Neural progenitor cell (in vitro differentiated cells): ENCODE measurements at regions not wholly inside any gene's neighbourhood (a gene's known extent, or its start where the extent isn't known, plus 50 kb on each side); places are given as distances from the start of the nearest gene placed in this dataset.

ENCODE experiments used
- DNase-seq: peaks from one replicate; pipeline ENCODE4 v3.0.0-alpha.2; 2016; ENCODE audit warnings: low spot score
- H2AFZ ChIP-seq: fragments of 200-600 bp; sonication (generic); replicated peaks from 2 replicates; pipeline ENCODE4 v1.6.1; 2016; ENCODE audit warnings: antibody characterized with exemption
- H3F3A ChIP-seq: fragments of 200-600 bp; sonication (generic); 2 replicates; pipeline ENCODE4 v1.6.1; 2016; ENCODE audit warnings: antibody characterized with exemption, low read depth
- H3K27ac ChIP-seq: fragments of 200-600 bp; sonication (generic); 2 replicates; pipeline ENCODE4 v1.5.1; 2016; ENCODE audit warnings: mild to moderate bottlenecking
- H3K27me3 ChIP-seq: fragments of 200-600 bp; sonication (generic); 2 replicates; pipeline ENCODE4 v1.6.1; 2016; ENCODE audit warnings: mild to moderate bottlenecking, moderate library complexity
- H3K36me3 ChIP-seq: fragments of 200-600 bp; sonication (generic); 2 replicates; pipeline ENCODE4 v1.5.1; 2016
- H3K4me1 ChIP-seq: fragments of 200-600 bp; sonication (generic); 2 replicates; pipeline ENCODE4 v1.6.1; 2016; ENCODE audit warnings: mixed run types
- H3K4me2 ChIP-seq: fragments of 200-600 bp; sonication (generic); 2 replicates; pipeline ENCODE4 v1.6.1; 2016
- H3K4me3 ChIP-seq: fragments of 200-600 bp; sonication (generic); 2 replicates; pipeline ENCODE4 v1.5.1; 2016
- H3K79me2 ChIP-seq: fragments of 200-600 bp; sonication (generic); 2 replicates; pipeline ENCODE4 v1.6.1; 2016; ENCODE audit warnings: low read depth
- H3K9ac ChIP-seq: fragments of 200-600 bp; sonication (generic); 2 replicates; pipeline ENCODE4 v1.6.1; 2016
- H3K9me3 ChIP-seq: fragments of 200-600 bp; sonication (generic); 2 replicates; pipeline ENCODE4 v1.5.1; 2016; ENCODE audit warnings: low read depth
- H4K20me1 ChIP-seq: fragments of 200-600 bp; sonication (generic); 2 replicates; pipeline ENCODE4 v1.6.1; 2016; ENCODE audit warnings: low read depth
- H3K27ac Mint-ChIP-seq: 3 replicates; pipeline ENCODE4 v1.8.0; 2021; ENCODE audit warnings: mixed read lengths
- H3K27me3 Mint-ChIP-seq: 2 replicates; pipeline ENCODE4 v1.8.0; 2022; ENCODE audit warnings: low read depth, mild to moderate bottlenecking, inconsistent platforms, moderate library complexity, mixed read lengths; ENCODE audit not compliant: insufficient read depth
- H3K36me3 Mint-ChIP-seq: 3 replicates; pipeline ENCODE4 v1.8.0; 2021; ENCODE audit warnings: mixed read lengths
- H3K4me1 Mint-ChIP-seq: 3 replicates; pipeline ENCODE4 v1.8.0; 2021; ENCODE audit warnings: mixed read lengths
- H3K4me3 Mint-ChIP-seq: 3 replicates; pipeline ENCODE4 v1.8.0; 2021; ENCODE audit warnings: mild to moderate bottlenecking, moderate library complexity, mixed read lengths
- H3K9me3 Mint-ChIP-seq: 3 replicates; pipeline ENCODE4 v1.8.0; 2020; ENCODE audit warnings: mixed read lengths
- EZH2 ChIP-seq: fragments of 200-600 bp; sonication (generic); IDR thresholded peaks from 2 replicates; pipeline ENCODE4 v1.6.1; 2017; ENCODE audit warnings: antibody characterized with exemption, mild to moderate bottlenecking, moderate library complexity
- EZH2phosphoT487 ChIP-seq: fragments of 200-600 bp; sonication (generic); IDR thresholded peaks from 2 replicates; pipeline ENCODE4 v1.6.1; 2017; ENCODE audit warnings: antibody characterized with exemption
- TF ChIP-seq, protein P1 (sequence below): fragments of 200-600 bp; sonication (generic); IDR thresholded peaks from 2 replicates; pipeline ENCODE4 v1.5.1; 2017; ENCODE audit warnings: antibody characterized with exemption, mild to moderate bottlenecking

- peaks cover 6% of the 10 kb centered on the region for H3K27me3 Mint-ChIP-seq
- Histone ChIP-seq H3K79me2 (no peaks in the 10 kb centered on the region), H4K20me1 (no peaks in the 10 kb centered on the region), H2AFZ (no peak overlapping the region), H3K9ac (no peak overlapping the region), H3K4me3 (no peak overlapping the region), H3K4me1 (peaks cover 18% of the 10 kb centered on the region), H3K36me3 (no peaks in the 10 kb centered on the region), H3K27me3 (no peaks in the 10 kb centered on the region), H3F3A (peaks cover 10% of the 10 kb centered on the region), H3K4me2 (no peak overlapping the region), H3K9me3 (no peaks in the 10 kb centered on the region), H3K27ac (no peak overlapping the region)
- no peaks in the 10 kb centered on the region for H3K9me3 Mint-ChIP-seq
- no peak overlapping the region for H3K27ac Mint-ChIP-seq
- no peaks in the 10 kb centered on the region for H3K36me3 Mint-ChIP-seq
- TF ChIP-seq, protein P1, sequence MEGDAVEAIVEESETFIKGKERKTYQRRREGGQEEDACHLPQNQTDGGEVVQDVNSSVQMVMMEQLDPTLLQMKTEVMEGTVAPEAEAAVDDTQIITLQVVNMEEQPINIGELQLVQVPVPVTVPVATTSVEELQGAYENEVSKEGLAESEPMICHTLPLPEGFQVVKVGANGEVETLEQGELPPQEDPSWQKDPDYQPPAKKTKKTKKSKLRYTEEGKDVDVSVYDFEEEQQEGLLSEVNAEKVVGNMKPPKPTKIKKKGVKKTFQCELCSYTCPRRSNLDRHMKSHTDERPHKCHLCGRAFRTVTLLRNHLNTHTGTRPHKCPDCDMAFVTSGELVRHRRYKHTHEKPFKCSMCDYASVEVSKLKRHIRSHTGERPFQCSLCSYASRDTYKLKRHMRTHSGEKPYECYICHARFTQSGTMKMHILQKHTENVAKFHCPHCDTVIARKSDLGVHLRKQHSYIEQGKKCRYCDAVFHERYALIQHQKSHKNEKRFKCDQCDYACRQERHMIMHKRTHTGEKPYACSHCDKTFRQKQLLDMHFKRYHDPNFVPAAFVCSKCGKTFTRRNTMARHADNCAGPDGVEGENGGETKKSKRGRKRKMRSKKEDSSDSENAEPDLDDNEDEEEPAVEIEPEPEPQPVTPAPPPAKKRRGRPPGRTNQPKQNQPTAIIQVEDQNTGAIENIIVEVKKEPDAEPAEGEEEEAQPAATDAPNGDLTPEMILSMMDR, result no peak
- TF ChIP-seq EZH2phosphoT487 (no peak), EZH2 (no peak)
- no peak for DNase-seq
- no peak overlapping the region for H3K4me3 Mint-ChIP-seq
- peaks cover 18% of the 10 kb centered on the region for H3K4me1 Mint-ChIP-seq
Measured at GRCh38 chr9:134971196-134971595, 53.5 kb upstream of the FCN1 start.

- no peaks in the 10 kb centered on the region for H3K79me2 ChIP-seq
- Mint-ChIP-seq H3K27ac (no peak overlapping the region), H3K4me3 (no peak overlapping the region), H3K27me3 (peaks cover 6% of the 10 kb centered on the region), H3K36me3 (no peaks in the 10 kb centered on the region), H3K4me1 (peaks cover 16% of the 10 kb centered on the region), H3K9me3 (no peaks in the 10 kb centered on the region)
- H2AFZ ChIP-seq, result no peak overlapping the region
- DNase-seq, result no peak
- H3K27me3 ChIP-seq, result no peaks in the 10 kb centered on the region
- H3K27ac ChIP-seq, result no peak overlapping the region
- no peaks in the 10 kb centered on the region for H3K36me3 ChIP-seq
- H3F3A ChIP-seq, result peaks cover 10% of the 10 kb centered on the region
- TF ChIP-seq, protein P1, result no peak
- no peak for TF ChIP-seq EZH2
- TF ChIP-seq EZH2phosphoT487, result no peak
- H4K20me1 ChIP-seq, result no peaks in the 10 kb centered on the region
- H3K4me1 ChIP-seq, result peaks cover 18% of the 10 kb centered on the region
- H3K9ac ChIP-seq, result no peak overlapping the region
- no peak overlapping the region for H3K4me2 ChIP-seq
- no peak overlapping the region for H3K4me3 ChIP-seq
- H3K9me3 ChIP-seq, result no peaks in the 10 kb centered on the region
Measured at GRCh38 chr9:134971696-134972095, 54.0 kb upstream of the FCN1 start.

DNA sequence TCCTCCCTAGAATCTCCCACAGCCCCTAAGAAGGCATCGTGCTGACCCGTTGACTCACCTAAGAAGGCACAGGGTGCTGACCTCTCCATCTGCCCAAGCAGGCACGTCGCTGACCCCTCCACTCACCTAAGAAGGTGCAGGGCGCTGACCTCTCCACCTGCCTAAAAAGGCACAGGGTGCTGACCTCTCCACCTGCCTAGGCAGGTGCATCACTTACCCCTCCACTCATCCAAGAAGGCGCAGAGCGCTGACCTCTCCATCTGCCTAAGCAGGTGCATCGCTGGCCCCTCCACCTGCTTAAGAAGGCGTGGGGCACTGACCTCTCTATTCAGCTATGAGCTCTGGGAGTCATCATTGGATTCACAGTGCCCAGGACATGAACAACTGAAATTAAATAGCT is 54.4 kb upstream of the FCN1 start:
- no peaks in the 10 kb centered on the region for H3K27me3 ChIP-seq
- no peak overlapping the region for H3K4me3 ChIP-seq
- H3K79me2 ChIP-seq, result no peaks in the 10 kb centered on the region
- peaks cover 10% of the 10 kb centered on the region for H3F3A ChIP-seq
- Mint-ChIP-seq H3K9me3 (no peaks in the 10 kb centered on the region), H3K4me3 (no peak overlapping the region), H3K27ac (no peak overlapping the region), H3K27me3 (peaks cover 6% of the 10 kb centered on the region), H3K4me1 (peaks cover 16% of the 10 kb centered on the region), H3K36me3 (no peaks in the 10 kb centered on the region)
- no peaks in the 10 kb centered on the region for H3K36me3 ChIP-seq
- no peak overlapping the region for H2AFZ ChIP-seq
- H3K9ac ChIP-seq, result no peak overlapping the region
- H3K4me2 ChIP-seq, result no peak overlapping the region
- DNase-seq, result no peak
- TF ChIP-seq EZH2phosphoT487 (no peak), EZH2 (no peak)
- TF ChIP-seq, protein P1, result no peak
- H3K9me3 ChIP-seq, result no peaks in the 10 kb centered on the region
- no peak overlapping the region for H3K27ac ChIP-seq
- no peaks in the 10 kb centered on the region for H4K20me1 ChIP-seq
- peaks cover 18% of the 10 kb centered on the region for H3K4me1 ChIP-seq
